H1 (cell line): ENCODE measurements at regions not wholly inside any gene's neighbourhood (a gene's known extent, or its start where the extent isn't known, plus 50 kb on each side); places are given as distances from the start of the nearest gene placed in this dataset.

Experiments
- CTCF ChIA-PET: fragments of 300-600 bp; sonication (Branson Sonifier 250); formaldehyde crosslinking; loops from one replicate; lab custom pipeline; 2021; ENCODE audit not compliant: partially characterized antibody; lab: Charles Lee
- POLR2A ChIA-PET: fragments of 300-600 bp; sonication (Branson Sonifier 250); formaldehyde crosslinking; loops from one replicate; lab custom pipeline; 2021; ENCODE audit warnings: inconsistent platforms; ENCODE audit not compliant: partially characterized antibody; lab: Charles Lee
- DNase-seq, 2 experiments: peaks; one replicate each; pipeline versions ENCODE4 v3.0.0 to v3.0.0-alpha.2; 2010 to 2022; ENCODE audit warnings: low spot score in 2 of 2, low read depth in 1 of 2, mixed read lengths in 1 of 2
- FAIRE-seq: peaks from 2 replicates; lab custom pipeline; 2011; peaks lifted over from hg19 to GRCh38; lab: Jason Lieb, UNC
- H2AFZ ChIP-seq: 2 replicates; pipeline ENCODE4 v1.8.1; 2012; ENCODE audit warnings: low read length, inconsistent platforms
- H2AK5ac ChIP-seq: 2 replicates; pipeline ENCODE4 v1.6.1; 2013; ENCODE audit warnings: low read depth, low read length
- H2BK120ac ChIP-seq: replicated peaks from 2 replicates; pipeline ENCODE3; 2013; ENCODE audit warnings: low read depth, low read length, inconsistent platforms
- H2BK12ac ChIP-seq: 2 replicates; pipeline ENCODE4 v1.6.1; 2013; ENCODE audit warnings: low read depth, low read length
- H2BK15ac ChIP-seq: 2 replicates; pipeline ENCODE4 v1.6.1; 2013; ENCODE audit warnings: low read length
- H2BK20ac ChIP-seq: 2 replicates; pipeline ENCODE4 v1.6.1; 2013; ENCODE audit warnings: low read length
- H2BK5ac ChIP-seq: 2 replicates; pipeline ENCODE4 v1.6.1; 2013; ENCODE audit warnings: low read depth, low read length
- H3K14ac ChIP-seq: 2 replicates; pipeline ENCODE4 v1.6.1; 2013; ENCODE audit warnings: inconsistent platforms; ENCODE audit not compliant: insufficient read length
- H3K18ac ChIP-seq: 2 replicates; pipeline ENCODE4 v1.6.1; 2013; ENCODE audit warnings: low read length; ENCODE audit errors: extremely low read depth
- H3K23ac ChIP-seq: 2 replicates; pipeline ENCODE4 v1.6.1; 2013; ENCODE audit warnings: inconsistent platforms; ENCODE audit not compliant: insufficient read length
- H3K23me2 ChIP-seq: 2 replicates; pipeline ENCODE4 v1.6.1; 2013; ENCODE audit warnings: low read depth, low read length
- H3K27ac ChIP-seq: 2 replicates; pipeline ENCODE4 v1.6.1; 2011; ENCODE audit warnings: low read depth, low read length, inconsistent platforms
- H3K27me3 ChIP-seq, 4 experiments: replicated peaks in 1 of 4; 1 replicate in 1 of 4; 2 replicates in 3 of 4; pipeline versions ENCODE4 v1.6.1 to v1.8.1; 2011 to 2013; ENCODE audit warnings: low read length in 3 of 4, mild to moderate bottlenecking in 3 of 4, inconsistent platforms in 2 of 4, mixed read lengths in 2 of 4, moderate library complexity in 1 of 4; ENCODE audit not compliant: control insufficient read depth in 3 of 4, insufficient read depth in 3 of 4; ENCODE audit errors: extremely low read depth in 1 of 4
- H3K36me3 ChIP-seq, 4 experiments: 2 replicates each; pipeline versions ENCODE4 v1.6.1 to v1.8.1; 2011 to 2013; ENCODE audit warnings: mild to moderate bottlenecking in 4 of 4, low read length in 3 of 4, moderate library complexity in 2 of 4, control low read depth in 1 of 4, inconsistent platforms in 1 of 4; ENCODE audit not compliant: insufficient read depth in 4 of 4, control insufficient read depth in 2 of 4
- H3K4ac ChIP-seq: replicated peaks from 2 replicates; pipeline ENCODE3; 2013; ENCODE audit warnings: low read length, low read depth, mixed read lengths, inconsistent platforms; ENCODE audit not compliant: insufficient read length
- H3K4me1 ChIP-seq, 4 experiments: replicated peaks in 1 of 4; 1 replicate in 1 of 4; 2 replicates in 3 of 4; pipeline versions ENCODE4 v1.6.1 to v1.8.1; 2011 to 2013; ENCODE audit warnings: low read length in 3 of 4, inconsistent platforms in 2 of 4, mixed read lengths in 1 of 4; ENCODE audit not compliant: insufficient read depth in 4 of 4, control insufficient read depth in 3 of 4
- H3K4me2 ChIP-seq, 2 experiments: 2 replicates each; pipeline versions ENCODE4 v1.6.1 to v1.8.1; 2011 to 2013; ENCODE audit warnings: low read depth in 2 of 2, low read length in 2 of 2, control low read depth in 1 of 2, inconsistent platforms in 1 of 2, mild to moderate bottlenecking in 1 of 2; ENCODE audit not compliant: insufficient read depth in 1 of 2
- H3K4me3 ChIP-seq, 4 experiments: fragments of 200-600, 300-600 bp in 1 of 4; sonication (generic), shearing (Covaris generic), sonication (Bioruptor Twin) in 1 of 4; 2 replicates each; pipeline versions ENCODE4 v1.5.1 to v1.8.1; 2011 to 2016; ENCODE audit warnings: low read length in 4 of 4, low read depth in 3 of 4, control low read depth in 2 of 4, inconsistent platforms in 2 of 4, mild to moderate bottlenecking in 2 of 4, mixed read lengths in 1 of 4, moderate library complexity in 1 of 4; ENCODE audit not compliant: insufficient read depth in 2 of 4; ENCODE audit errors: extremely low read depth in 1 of 4
- H3K56ac ChIP-seq: replicated peaks from 2 replicates; pipeline ENCODE3; 2013; ENCODE audit warnings: low read depth, mild to moderate bottlenecking, mixed read lengths, low read length, inconsistent platforms; ENCODE audit not compliant: insufficient read length
- H3K79me1 ChIP-seq: 2 replicates; pipeline ENCODE4 v1.6.1; 2013; ENCODE audit warnings: low read depth, low read length, control low read depth
- H3K79me2 ChIP-seq, 2 experiments: 2 replicates each; pipeline versions ENCODE4 v1.6.1 to v1.8.1; 2012 to 2013; ENCODE audit warnings: low read length in 2 of 2, mild to moderate bottlenecking in 2 of 2, inconsistent platforms in 1 of 2; ENCODE audit not compliant: insufficient read depth in 2 of 2, control insufficient read depth in 1 of 2
- H3K9ac ChIP-seq, 4 experiments: replicated peaks in 1 of 4; 1 replicate in 1 of 4; 2 replicates in 3 of 4; pipeline versions ENCODE4 v1.6.1 to v1.8.1; 2011 to 2013; ENCODE audit warnings: low read depth in 3 of 4, low read length in 3 of 4, control low read depth in 2 of 4, mild to moderate bottlenecking in 2 of 4, moderate library complexity in 2 of 4, inconsistent platforms in 1 of 4; ENCODE audit errors: extremely low read depth in 1 of 4
- H3K9me3 ChIP-seq, 2 experiments: 2 replicates each; pipeline versions ENCODE4 v1.6.1 to v1.8.1; 2012 to 2013; ENCODE audit warnings: mild to moderate bottlenecking in 2 of 2, moderate library complexity in 2 of 2, control low read depth in 1 of 2, inconsistent platforms in 1 of 2, low read depth in 1 of 2, low read length in 1 of 2, mixed read lengths in 1 of 2; ENCODE audit not compliant: insufficient read depth in 2 of 2
- H4K20me1 ChIP-seq, 2 experiments: replicated peaks in 1 of 2; 2 replicates each; pipeline versions ENCODE3 to v1.8.1; 2011 to 2013; ENCODE audit warnings: inconsistent platforms in 2 of 2, low read length in 2 of 2, mild to moderate bottlenecking in 1 of 2; ENCODE audit not compliant: insufficient read depth in 2 of 2, control insufficient read depth in 1 of 2
- H4K5ac ChIP-seq: 2 replicates; pipeline ENCODE4 v1.6.1; 2013; ENCODE audit warnings: low read length, low read depth, mixed read lengths, inconsistent platforms; ENCODE audit not compliant: insufficient read length
- H4K8ac ChIP-seq: 2 replicates; pipeline ENCODE4 v1.8.0; 2013; ENCODE audit warnings: mild to moderate bottlenecking, moderate library complexity, low read length, inconsistent platforms; ENCODE audit not compliant: insufficient read depth; ENCODE audit errors: extremely low read depth
- H4K91ac ChIP-seq: replicated peaks from 2 replicates; pipeline ENCODE3; 2013; ENCODE audit warnings: low read length, mixed read lengths, inconsistent platforms; ENCODE audit not compliant: insufficient read length
- CBX5 ChIP-seq: fragments of 300-800, 300-1000 bp; sonication (generic); IDR thresholded peaks from 2 replicates; pipeline ENCODE4 v1.7.1; 2016; ENCODE audit warnings: antibody characterized with exemption, low read length, low read depth
- CEBPB ChIP-seq: IDR thresholded peaks from 2 replicates; pipeline ENCODE4 v1.6.1; 2012; ENCODE audit warnings: low read depth, low read length
- CTBP2 ChIP-seq: IDR thresholded peaks from 2 replicates; pipeline ENCODE4 v1.7.0; 2011; ENCODE audit warnings: borderline replicate concordance, mild to moderate bottlenecking, moderate library complexity, mixed read lengths, low read length; ENCODE audit not compliant: insufficient read depth, insufficient read length
- EZH2 ChIP-seq: fragments of 200-600 bp; sonication (generic); IDR thresholded peaks from 2 replicates; pipeline ENCODE4 v1.7.1; 2012; ENCODE audit warnings: low read depth, mild to moderate bottlenecking, moderate library complexity, low read length, inconsistent platforms; ENCODE audit not compliant: severe bottlenecking
- GTF2F1 ChIP-seq: IDR thresholded peaks from 2 replicates; pipeline ENCODE4 v1.6.1; 2012; ENCODE audit warnings: low read depth, low read length, improper control_type of control experiment, borderline replicate concordance
- NANOG ChIP-seq: IDR thresholded peaks from 2 replicates; pipeline ENCODE4 v1.6.1; 2011; ENCODE audit warnings: low read length, low read depth, mild to moderate bottlenecking, inconsistent platforms; ENCODE audit not compliant: insufficient read depth, poor library complexity, severe bottlenecking
- SRF ChIP-seq: IDR thresholded peaks from 2 replicates; pipeline ENCODE4 v1.6.1; 2011; ENCODE audit warnings: mild to moderate bottlenecking, low read depth, low read length, moderate library complexity
- TAF1 ChIP-seq: IDR thresholded peaks from 2 replicates; pipeline ENCODE4 v1.6.1; 2011; ENCODE audit warnings: mild to moderate bottlenecking, low read depth, low read length
- ZNF274 ChIP-seq: IDR thresholded peaks from 2 replicates; pipeline ENCODE4 v1.7.0; 2012; ENCODE audit warnings: low read length, borderline replicate concordance; ENCODE audit errors: extremely low read depth
- WGBS, 2 experiments: shearing (Covaris generic) in 1 of 2; methylation state at CpG; one replicate each; pipeline versions ENCODE4 v1.1.6 to v1.1.7; 2013 to 2015; ENCODE audit warnings: low lambda C conversion rate in 2 of 2, mixed read lengths in 2 of 2, inconsistent platforms in 1 of 2, low coverage in 1 of 2, missing lambda C conversion rate in 1 of 2; ENCODE audit not compliant: insufficient replicate concordance in 2 of 2, insufficient coverage in 1 of 2, insufficient read length in 1 of 2; ENCODE audit errors: extremely low coverage in 1 of 2, missing lambda C conversion rate in 1 of 2; 5-methylcytosine and 5-hydroxymethylcytosine counted together
- TF ChIP-seq, protein P1 (sequence below): IDR thresholded peaks from 2 replicates; pipeline ENCODE4 v1.6.1; 2012; ENCODE audit warnings: inconsistent platforms
- TF ChIP-seq, protein P2 (sequence below): IDR thresholded peaks from 2 replicates; pipeline ENCODE4 v1.6.1; 2011; ENCODE audit warnings: low read length, improper control_type of control experiment

DNA sequence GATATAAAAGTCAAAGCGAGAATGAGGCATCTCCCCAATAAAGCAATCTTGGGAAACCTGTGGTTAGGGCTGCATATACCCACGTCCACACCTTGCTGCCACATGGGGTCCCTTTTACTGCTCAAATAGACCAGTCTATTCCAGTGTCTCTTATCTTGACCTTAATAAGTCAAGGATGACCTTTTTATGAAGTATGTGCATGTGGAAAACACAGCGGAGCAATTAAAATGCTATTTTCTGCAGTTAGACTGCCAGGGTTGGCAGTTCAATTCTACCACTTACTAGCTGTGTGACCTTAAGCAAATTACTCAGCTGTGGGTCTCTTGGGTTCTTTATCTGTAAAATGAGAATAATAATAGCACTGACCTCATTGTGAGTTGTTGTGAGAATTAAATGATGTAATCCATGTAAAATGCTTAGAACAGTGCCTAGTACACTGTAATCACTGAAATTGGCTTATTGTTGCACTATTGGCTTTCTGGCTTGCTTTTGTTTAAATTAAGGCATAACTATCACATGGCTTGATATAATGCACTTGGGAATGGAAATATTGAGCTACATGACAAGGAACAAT lies 67.8 kb upstream of the HSPB3 start:
- H3K4me3 ChIP-seq = no peak overlapping the region
- H3K4me1 ChIP-seq = no peaks in the 10 kb centered on the region
- no peak overlapping the region for H3K9ac ChIP-seq
- no peak overlapping the region for H2BK120ac ChIP-seq
- H2BK20ac ChIP-seq = no peak overlapping the region
- H3K4me2 ChIP-seq = no peak overlapping the region
- H3K27ac ChIP-seq = no peak overlapping the region
- FAIRE-seq (no peak), DNase-seq (no peak)
- no peaks in the 10 kb centered on the region for H3K23me2 ChIP-seq
- no peaks in the 10 kb centered on the region for H3K79me1 ChIP-seq
- no peak overlapping the region for H3K14ac ChIP-seq
- H3K27me3 ChIP-seq = no peaks in the 10 kb centered on the region
- no peak overlapping the region for H4K5ac ChIP-seq
- no peak overlapping the region; the same call in 1 of the 2 replicates for H2AFZ ChIP-seq
- no peak overlapping the region for H3K56ac ChIP-seq
- no peak overlapping the region for H4K91ac ChIP-seq
- no peak overlapping the region for H2BK15ac ChIP-seq
- no peak overlapping the region for H3K4ac ChIP-seq
- no peak overlapping the region for H2AK5ac ChIP-seq
- CTCF ChIA-PET = interaction anchor here (0.7 to 1.0 kb wide), 3 partner anchors 15 to 144 kb away, joined by 3 read pairs; no protein-coding TSS in a partner anchor
- H3K79me2 ChIP-seq = no peaks in the 10 kb centered on the region
- 92% methylated on average over 3 of the region's 3 CpGs; no CpG with 5 or more reads in 1 of the 2 experiments for WGBS, 2 experiments
- H2BK5ac ChIP-seq = no peak overlapping the region
- H4K8ac ChIP-seq = no peak overlapping the region
- no peaks in the 10 kb centered on the region for H4K20me1 ChIP-seq
- no peak overlapping the region for H3K18ac ChIP-seq
- H3K23ac ChIP-seq = no peak overlapping the region
- no peaks in the 10 kb centered on the region for H3K9me3 ChIP-seq
- POLR2A ChIA-PET = no interaction called here
- no peak overlapping the region for H2BK12ac ChIP-seq
- no peaks in the 10 kb centered on the region for H3K36me3 ChIP-seq
- TF ChIP-seq, protein P1, sequence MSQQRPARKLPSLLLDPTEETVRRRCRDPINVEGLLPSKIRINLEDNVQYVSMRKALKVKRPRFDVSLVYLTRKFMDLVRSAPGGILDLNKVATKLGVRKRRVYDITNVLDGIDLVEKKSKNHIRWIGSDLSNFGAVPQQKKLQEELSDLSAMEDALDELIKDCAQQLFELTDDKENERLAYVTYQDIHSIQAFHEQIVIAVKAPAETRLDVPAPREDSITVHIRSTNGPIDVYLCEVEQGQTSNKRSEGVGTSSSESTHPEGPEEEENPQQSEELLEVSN = no peak
- TF ChIP-seq SRF = no peak
- TF ChIP-seq, protein P2, sequence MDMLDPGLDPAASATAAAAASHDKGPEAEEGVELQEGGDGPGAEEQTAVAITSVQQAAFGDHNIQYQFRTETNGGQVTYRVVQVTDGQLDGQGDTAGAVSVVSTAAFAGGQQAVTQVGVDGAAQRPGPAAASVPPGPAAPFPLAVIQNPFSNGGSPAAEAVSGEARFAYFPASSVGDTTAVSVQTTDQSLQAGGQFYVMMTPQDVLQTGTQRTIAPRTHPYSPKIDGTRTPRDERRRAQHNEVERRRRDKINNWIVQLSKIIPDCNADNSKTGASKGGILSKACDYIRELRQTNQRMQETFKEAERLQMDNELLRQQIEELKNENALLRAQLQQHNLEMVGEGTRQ = no peak
- no peak for TF ChIP-seq GTF2F1
- no peak for TF ChIP-seq EZH2
- no peak for TF ChIP-seq CEBPB
- TF ChIP-seq ZNF274 = no peak
- TF ChIP-seq NANOG = no peak
- no peak for TF ChIP-seq TAF1
- no peak for TF ChIP-seq CBX5
- no peak for TF ChIP-seq CTBP2
